ENCODE measurements at regions not wholly inside any gene's neighbourhood (a gene's known extent, or its start where the extent isn't known, plus 50 kb on each side); places are given as distances from the start of the nearest gene placed in this dataset.

DNA sequence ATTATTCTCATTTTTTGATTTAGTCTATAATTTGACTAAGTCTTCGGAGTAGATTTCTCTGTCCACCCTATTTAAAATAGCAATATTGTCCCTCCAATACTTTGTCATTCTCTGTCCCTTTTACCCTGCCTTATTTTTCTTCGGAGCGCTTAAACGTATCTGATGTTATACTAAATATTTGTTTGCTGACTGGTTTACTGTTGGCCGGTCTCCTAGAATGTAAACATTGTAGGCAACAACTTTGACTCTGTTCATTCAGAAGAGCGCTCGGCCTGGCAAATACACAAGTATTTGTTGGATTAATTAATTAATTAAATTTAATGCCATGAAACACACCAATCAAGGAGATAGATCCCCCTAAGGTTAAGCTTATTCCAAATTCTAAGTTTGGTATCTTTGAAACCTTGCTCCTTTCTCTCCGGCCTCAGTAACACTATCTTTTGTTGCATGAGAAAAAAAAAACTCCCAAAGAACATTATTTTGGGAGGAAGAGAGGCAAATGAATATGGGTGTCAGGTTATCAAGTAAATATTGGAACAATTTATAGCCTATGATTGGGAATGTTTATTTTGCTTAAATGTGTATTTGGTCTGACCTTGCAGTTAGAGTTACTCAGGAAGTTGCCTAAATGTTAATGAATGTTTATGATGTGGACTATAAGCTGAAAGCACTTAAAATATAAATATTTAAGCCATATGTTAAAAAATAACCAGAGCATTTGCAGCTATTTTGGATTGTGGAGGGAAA lies 231.1 kb downstream of the SOX4 start:
- DNase-seq = no peak

DNA sequence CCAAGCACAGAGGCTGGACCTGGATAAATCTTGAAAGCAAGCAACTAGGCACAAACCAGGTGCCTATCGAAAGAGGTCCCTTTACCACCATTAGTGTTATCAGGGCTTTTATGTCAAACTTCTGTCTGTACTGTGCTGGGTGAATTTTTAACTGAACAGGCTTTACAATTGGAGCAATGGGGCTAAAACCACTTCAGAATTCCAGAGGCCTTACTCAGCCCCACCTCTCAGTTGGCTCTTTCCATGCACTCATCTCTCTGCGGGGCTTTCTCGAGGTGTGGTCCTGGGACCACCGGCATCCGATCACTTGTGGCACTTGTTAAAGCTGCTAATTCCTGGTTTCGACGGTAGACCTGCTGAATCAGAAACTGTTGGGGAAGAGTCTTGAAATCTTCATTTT lies 232.5 kb downstream of the SOX4 start:
- no peak for DNase-seq

DNA sequence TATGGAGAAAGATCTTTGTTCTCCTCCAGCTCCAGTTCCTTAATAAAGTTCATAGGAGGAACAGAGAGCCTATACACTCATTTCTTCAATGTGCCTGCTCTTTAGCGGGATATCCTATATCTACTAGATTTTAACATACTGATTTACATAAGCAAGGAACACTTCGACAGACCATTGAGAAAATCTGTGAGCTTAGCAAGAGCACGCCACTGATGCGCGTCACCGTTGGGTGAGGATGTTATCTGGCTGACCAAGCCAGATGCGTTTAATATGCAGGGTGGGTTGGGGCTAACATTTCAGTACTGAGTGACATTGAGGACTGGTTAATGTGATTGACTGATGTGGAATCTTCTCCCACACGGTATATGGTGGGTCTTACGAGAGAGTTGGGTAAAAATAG lies 233.4 kb downstream of the SOX4 start:
- no peak for DNase-seq

DNA sequence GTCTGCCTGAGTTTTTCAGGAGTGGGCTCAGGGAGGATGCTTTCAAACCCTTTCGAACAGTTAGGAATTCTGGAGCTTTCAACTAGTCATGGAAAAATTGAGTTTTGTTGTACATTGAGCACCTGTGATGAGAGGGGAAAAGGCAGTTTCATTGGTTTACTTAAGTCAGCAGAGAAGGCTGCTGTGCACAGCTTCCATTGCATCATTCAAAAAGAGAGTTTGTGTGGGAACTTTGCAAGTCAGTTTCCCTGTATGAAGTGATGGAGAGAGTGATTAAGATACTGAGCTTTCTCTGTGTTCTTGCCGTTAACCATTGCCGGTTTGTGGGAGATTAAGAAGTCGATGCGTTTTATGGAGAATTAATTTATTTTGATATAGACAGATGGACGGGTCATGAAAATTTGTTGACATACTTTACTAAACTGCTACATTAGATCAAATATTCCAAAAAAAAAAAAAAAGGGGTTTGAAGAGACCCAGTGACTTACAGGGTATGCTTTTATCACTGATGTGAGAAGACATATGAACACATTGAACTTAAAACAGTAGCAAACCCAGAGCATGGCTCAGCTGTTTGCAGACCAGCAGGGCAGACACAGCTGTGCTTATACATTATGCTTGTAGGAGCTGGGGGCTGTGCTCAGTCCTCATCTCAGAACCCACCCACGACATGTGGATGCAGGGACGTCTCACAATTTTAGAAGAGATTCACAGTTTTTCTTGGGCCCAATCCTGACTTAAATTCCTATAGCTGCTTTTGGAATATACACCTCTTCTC lies 234.1 kb downstream of the SOX4 start:
- DNase-seq = no peak

DNA sequence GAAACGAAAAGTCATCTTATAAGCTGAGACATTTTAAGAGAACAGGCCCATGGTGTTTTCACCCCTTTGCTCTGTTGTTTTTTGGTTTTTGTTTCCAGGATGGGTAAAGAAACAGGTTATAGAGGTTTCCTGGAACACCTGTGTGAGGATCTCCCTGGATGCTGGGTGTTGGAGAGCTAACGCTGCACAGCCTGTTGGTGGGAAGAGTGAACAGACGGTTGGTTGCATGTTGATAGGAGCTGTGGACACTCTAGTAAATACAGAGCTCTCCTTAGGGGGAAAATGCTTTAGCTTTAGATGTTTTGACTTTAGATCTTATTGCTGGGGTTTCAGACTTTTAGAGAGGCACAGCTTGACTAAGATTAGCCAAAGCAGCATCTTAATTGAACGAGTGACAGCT lies 235.2 kb downstream of the SOX4 start:
- DNase-seq = no peak

DNA sequence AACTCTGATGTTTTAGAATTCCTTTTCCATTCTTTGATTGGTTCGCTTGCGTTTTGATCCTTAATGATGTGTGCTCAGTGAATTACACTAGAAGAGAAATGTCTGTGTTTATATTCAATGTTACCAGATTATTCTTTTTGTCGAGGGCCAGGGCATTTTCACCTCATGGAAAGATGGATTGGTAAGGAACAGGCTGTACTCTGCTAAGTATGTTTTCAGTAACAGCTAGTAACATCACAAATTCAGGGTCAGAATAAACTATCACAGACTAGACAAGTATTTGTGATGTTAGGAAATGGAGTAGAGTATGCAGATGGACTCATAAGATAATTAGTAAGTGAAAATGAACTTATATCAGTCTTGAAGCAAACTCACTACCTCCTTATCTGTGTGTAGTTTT lies 235.6 kb downstream of the SOX4 start:
- no peak for DNase-seq

DNA sequence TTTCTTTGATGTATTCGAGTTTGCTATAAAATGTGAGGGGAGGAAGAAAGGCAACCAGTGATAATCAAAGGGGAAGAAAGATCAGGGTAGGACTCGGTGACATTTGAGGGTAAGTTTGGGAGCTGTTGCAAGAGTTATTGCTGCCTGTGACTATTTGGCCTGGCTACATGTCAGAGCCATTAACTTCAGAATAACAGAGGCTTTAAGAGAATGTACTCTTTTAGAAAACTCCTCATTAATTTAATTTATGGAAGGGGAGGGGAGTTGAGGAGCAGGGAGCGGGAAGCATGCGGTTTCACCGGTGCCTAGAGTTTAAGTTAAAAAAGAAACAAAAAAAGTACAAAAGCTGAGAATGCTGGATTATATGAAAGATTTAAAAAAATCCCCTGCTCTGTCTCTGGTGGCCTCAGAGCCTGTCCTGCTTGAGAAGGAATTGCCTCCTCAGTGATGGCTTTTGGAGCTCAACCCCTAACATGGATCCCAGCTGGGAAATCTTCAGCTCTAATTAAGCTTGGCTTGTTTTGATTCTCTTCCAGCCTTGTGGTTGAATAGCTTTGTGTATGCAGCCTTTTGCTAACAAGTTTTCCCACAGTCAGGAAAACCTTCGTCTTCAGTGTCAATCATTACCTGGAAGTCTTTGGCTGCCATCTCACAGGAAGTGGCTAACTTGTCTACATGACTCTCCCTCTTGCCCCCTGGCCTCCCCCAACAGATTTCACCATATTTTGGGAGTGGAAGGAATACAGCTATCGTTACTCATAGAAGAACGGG lies 238.2 kb downstream of the SOX4 start:
- no peak for DNase-seq

DNA sequence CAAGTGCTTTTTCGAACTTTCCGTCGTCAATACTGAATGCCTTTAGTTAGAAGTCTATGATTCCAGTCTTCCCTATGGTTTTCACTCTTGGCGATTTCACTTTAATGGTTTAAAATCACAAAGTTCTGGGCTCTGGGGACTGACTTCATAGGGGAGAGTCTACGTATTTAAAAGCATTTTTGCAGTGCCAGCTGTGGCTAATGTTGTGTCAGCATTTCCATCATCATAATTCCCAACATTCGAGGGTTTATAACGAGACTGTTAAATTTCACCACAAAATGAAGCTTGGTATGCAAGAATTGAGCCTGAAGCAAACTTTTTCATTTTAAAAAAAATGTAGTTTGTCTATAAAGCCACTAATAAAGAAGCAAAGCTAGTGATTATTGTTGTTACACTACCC lies 242.7 kb downstream of the SOX4 start:
- DNase-seq = no peak

DNA sequence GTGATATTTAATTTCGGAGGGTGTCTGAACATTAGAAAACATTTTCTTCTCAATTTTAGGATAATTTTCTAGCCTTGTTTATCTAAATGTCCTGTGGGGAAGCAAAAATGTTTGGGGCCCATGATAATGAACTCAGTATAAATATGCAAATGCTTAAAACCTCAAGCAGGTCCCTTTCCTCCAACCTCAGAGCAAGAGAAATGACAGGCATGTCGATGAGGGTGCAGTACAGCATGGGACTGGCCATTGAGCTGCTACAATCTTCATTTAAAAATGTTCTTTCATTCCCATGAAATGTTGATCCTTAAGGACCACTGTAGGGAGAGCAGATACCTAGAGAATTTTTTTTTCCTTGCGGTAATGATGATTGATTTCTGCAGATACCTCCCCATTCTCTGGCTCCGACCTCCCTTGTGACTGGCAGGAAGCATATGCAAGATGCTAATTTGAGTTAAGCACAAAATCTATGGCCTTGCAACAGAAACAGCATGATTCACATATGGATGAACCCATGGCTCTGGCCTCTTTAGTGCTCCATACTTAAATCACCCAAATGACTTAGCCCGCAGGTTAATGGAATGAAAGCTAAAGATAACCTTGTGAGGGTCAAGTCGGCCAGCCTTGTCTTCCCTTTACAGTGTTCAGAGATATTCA lies 243.3 kb downstream of the SOX4 start:
- DNase-seq = no peak

DNA sequence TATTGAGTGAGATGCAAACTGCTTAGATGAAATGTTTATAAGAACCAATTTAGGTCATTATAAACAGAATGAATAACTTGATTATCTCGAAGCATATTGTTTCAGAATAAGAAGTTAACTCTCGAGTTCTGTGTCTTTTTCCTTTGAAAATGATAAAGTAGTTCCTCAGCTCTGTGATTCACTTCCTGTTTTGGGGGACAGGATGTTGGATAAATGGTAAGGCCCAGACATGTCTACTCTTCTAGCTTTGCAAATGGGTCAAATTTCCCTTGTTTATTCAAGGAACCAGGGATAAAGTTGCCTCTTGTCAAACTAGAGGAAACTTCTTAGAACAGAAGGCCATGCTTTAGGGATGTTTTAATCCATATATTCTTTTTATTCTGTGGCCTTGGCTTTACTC lies 246.9 kb downstream of the SOX4 start:
- no peak for DNase-seq

DNA sequence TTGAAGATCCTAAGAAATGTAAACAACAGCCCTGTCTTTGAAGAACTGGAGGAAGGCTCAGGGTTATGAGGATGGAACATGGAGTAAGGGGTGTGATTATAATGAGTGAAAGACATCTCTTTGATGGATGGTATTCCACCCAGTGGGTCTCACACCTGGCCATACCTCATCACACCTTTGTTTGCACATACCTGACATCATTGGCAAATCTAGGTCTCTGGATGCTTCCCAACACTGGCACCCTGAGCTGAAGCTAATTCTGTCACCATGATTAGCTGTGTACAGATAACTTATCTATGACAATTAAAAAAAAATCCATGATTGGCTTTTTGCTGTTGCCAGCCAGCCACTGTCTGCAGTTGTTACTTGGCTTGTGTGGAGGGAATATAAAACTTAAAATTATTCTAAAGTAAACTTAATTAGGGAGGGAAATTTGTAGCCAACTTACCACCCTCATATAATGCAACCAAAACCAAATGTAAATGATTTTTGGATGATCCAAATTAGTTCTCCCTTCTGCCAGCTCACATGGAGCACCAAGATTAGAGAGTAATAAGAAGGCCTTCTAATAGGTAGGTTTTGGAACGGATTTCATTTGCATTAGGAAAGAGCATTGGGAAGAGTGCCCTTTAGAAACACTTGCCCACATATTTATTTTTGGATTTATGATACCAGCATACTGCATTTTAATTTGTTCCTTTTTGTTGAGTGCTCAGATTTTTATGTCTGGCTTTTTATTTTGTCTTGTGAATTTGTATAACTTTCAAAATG lies 249.5 kb downstream of the SOX4 start:
- DNase-seq = no peak

DNA sequence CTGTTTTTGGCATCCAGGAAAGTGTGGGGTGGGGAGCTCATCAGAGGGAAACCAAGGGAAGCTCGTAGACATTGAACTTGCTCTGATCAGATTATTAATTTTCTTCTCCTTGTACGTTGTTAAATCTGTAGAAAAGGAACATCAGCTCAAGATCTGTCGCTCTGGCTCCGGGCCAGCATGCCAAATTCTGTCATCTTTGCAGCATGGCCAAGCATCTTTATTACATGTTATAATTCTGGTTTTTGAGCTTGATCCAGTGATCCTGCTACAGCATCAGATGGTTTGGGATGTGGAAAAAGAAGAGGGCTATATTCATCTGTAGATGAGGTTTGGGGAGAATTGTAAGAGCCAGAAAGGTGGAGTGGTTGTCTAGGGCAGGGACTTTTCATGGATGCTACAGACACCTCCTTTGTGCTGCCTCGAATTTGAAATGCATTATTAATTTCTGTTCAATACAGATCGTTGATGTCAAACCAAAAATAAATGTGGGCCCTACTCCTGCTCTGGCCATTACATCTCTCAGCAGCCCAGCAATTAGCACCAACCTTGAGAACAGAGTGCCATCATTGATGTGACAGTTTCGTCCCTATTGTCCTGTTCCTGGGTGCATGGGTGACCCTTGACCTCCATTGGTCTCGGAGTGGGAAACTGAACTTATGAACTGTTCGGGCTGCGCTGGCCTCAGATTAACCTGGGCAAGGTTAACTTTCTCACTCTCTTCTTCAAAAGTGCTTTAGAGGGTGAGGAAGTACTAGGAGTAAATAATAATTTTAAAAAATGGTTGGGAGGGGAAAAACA lies 250.8 kb downstream of the SOX4 start:
- no peak for DNase-seq

DNA sequence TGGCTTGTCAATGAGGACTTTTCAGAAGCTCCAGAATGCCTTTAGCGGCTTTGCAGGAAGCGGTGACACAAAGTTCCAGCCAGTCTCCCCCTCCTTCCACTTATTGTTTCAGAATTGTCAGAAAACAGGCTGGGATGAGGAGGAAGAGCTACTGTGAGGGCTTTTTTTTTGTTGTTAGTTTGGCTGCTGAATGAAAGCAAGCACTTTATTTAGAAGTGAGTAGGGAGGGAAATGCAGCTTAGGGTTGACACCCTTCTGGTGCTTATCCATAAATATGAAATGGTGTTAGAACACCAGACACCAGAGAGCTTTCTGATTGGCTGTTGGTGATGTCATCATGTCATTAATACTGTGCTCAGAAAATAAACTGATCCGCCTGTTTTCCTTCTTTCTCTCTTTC lies 251.5 kb downstream of the SOX4 start:
- DNase-seq = peak; percentile 52

DNA sequence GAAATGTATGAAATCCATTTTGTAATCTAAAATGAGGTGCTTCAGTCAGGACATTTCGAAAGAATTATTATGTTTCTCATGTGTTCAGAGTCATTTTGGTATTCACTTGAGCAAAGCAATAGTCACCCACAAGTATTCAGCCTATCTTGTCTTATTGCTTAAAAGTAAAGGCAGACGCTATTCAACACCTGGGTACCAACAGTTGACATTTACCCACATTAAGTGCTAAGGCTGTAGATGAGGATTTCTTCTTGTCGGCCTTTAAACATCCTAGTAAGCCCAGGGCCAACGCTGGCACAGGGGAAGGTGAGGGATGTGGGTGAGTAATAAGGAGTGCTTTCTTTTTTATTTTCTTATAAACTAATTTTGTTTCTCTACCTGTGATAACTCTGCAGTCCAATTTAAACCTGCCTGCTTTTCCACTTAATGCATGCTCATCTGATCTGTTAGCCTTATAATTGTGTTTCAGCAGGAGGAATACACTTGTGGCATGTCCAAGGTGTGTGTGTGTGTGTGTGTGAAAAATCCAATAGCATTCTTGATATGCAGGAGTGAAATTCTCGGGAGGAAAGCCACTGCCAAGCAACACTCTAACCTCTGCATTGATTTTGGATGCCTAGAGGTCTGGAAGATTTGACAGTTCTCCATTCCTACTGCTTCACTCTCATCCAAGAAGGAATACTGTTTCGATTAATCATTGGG lies 252.0 kb downstream of the SOX4 start:
- DNase-seq = no peak

DNA sequence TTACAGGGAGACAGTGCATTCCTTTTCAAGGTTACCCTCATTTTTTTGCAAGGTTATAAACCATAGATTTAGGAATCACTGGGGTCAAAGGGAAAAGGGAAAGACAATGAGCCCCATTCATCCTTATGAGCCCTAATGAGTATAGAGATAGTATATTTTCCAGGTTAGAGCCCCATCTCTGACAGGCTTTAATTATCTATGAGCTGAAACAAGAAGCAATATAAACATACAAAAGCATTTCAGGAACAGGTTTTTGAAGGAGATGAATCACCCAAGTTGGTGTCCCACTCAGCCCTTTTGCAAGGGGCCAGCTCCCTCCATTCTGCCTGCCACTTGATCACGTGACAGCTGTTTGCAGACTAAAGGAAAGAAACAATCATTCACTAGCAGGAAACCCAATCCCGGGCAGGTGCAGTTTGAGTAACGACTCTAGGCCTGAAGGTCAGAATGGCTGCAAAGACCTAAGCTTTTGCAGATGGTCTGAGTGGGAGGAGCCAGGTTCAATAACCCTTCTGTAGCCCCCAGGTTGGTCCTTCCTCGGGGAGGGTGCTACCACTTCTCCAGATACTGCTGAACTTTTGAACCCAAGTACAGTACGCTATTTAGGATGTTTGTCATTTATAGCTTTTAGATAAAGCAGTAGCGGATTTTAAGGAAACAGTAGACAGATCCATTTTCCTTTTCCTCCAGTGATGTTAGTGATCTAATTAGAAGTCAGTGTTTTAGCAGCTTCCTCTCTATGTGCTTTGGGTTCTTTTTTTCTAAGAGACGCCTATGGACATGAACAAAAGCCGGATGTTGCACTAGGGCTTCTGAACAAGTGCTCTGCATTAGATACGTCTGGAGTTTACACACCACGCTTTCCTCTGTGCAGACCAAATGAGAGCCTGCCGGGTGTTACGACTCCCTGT lies 253.2 kb downstream of the SOX4 start:
- no peak for DNase-seq

DNA sequence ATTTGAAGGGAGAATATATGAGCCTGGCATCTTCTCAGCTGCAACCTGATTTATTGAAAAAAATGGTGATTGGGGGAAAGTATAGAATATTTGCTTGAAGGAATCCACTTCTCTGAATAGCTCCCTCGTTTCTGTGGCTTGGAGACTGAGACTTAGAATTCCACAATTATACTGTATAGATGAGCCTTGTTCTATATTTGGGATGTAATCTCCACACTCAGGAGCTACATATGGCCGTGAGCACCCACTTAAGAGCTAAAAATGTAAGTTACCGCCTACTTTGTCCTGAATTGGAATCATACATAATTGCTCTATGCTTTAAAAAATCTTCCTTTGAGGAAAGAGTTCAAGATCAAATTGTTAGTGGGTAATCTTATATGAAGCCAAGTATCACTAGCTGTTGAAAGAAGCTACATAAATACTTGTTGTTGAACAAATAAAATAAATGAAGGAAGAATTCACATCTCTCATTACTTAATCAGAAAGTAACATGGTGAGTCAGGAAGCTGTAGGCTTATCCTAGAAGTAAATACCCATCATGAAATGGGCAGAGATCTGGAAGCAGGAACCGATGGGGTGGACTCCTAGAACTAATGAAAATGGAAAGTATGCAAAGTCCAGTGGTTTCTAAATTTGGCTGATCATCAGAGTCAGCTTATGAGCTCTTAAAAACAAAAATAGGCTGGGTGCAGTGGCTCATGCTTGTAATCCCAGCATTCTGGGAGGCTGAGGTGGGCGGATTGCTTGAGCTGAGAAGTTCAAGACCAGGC lies 254.3 kb downstream of the SOX4 start:
- no peak for DNase-seq

DNA sequence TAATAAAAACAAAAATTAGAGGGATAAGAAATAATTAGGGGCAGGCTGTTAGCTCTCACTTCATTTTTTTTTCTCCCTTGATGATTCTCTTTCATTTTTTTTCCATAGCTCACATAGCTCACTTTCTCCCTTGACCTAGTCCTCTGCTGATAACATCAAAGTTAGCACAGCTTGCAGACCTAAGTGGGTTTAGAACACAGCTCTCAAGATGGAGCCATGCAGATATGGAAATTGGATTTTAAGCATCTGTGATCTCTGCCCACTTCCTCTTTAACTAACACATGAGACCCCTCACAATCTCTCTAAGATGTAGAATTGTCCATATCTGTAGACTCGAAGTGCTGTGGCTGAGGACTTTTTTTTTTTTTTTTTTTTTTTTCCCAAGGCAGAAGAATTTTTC lies 257.1 kb downstream of the SOX4 start:
- DNase-seq = no peak

DNA sequence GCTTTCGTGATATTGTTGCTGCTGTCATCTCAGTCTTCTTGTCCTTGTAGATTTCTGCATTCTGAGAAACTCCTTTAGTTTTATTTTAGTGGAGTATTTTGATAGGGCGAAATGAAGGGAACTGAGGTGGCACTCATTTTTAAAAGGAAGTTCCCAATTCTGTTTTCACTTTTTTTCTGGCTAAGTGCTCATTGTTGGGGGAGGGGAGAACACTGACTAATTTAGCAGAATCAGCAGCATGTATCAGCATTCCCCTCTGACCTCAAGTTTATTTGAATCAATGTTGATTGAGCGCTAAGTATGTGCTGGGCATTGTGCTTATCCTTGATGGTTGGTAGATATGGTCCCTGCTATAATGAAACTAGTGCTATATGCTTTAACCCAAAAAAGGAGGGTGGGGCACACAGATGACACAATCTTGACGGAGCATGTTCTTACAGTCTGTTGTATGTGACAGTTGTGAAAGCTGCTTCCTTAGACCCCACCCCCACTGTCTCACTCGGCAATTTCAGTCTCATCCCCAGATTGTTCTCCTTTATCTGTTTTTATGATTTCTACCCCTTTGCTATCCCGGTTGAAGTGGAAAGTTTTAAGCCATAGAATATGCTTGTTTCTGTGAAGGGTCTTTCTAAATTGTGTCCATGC lies 262.4 kb downstream of the SOX4 start:
- no peak for DNase-seq

DNA sequence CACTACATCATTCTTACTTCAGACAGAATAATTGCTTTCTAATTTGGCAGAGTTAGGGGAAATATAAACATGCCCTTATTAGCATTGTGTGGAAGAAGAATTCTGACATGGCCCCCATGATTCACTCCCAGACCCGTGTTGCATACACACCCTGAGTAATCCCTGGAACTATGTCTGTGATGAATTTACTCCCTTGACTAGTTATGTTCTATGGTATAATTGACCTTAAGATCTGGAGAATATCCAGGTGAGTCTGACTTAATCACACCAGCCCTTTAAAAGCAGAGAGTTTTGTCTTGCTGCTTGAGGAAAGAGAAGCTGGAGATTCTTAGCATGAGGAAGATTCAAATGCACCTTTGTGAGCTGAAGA lies 262.9 kb downstream of the SOX4 start:
- DNase-seq = no peak
